ENCODE measurements at regions not wholly inside any gene's neighbourhood (a gene's known extent, or its start where the extent isn't known, plus 50 kb on each side); places are given as distances from the start of the nearest gene placed in this dataset.

GRCh38 chr3:177525987-177526712 lies 328.9 kb upstream of the TBL1XR1 start:
- intact Hi-C loops (cut with DNase I; ENCODE audit: low total_unique reads), result no loop called here
- H3K4me3 ChIP-seq, result no peak overlapping the region
- TF ChIP-seq, protein P1, sequence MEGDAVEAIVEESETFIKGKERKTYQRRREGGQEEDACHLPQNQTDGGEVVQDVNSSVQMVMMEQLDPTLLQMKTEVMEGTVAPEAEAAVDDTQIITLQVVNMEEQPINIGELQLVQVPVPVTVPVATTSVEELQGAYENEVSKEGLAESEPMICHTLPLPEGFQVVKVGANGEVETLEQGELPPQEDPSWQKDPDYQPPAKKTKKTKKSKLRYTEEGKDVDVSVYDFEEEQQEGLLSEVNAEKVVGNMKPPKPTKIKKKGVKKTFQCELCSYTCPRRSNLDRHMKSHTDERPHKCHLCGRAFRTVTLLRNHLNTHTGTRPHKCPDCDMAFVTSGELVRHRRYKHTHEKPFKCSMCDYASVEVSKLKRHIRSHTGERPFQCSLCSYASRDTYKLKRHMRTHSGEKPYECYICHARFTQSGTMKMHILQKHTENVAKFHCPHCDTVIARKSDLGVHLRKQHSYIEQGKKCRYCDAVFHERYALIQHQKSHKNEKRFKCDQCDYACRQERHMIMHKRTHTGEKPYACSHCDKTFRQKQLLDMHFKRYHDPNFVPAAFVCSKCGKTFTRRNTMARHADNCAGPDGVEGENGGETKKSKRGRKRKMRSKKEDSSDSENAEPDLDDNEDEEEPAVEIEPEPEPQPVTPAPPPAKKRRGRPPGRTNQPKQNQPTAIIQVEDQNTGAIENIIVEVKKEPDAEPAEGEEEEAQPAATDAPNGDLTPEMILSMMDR (IDR thresholded peaks at IDR 0.05 in 8 of 11, conservative IDR thresholded peaks at IDR 0.05 in 3 of 11), result no peak
- TF ChIP-seq POLR2A (IDR thresholded peaks at IDR 0.05) (no peak), POLR2AphosphoS5 (IDR thresholded peaks at IDR 0.05) (no peak)
- no peaks in the 10 kb centered on the region for H3K27me3 ChIP-seq (replicated peaks in 1 of 7)
- WGBS, 5 donors, result 64 to 78% (median 68%) methylated on average over 9 of the region's 9 CpGs
- peaks cover 0 to 8% (median 0%) of the 10 kb centered on the region in 6 donors for H3K4me1 ChIP-seq
- H3K9me3 ChIP-seq, result peaks cover 0 to 5% (median 0%) of the 10 kb centered on the region in 8 donors
- no peak for DNase-seq
- H3K27ac ChIP-seq, result no peak overlapping the region
- no peaks in the 10 kb centered on the region for H3K36me3 ChIP-seq

GRCh38 chr3:177527182-177527581 lies 329.9 kb upstream of the TBL1XR1 start:
- Histone ChIP-seq H3K36me3 (no peaks in the 10 kb centered on the region), H3K27me3 (replicated peaks in 1 of 7) (no peaks in the 10 kb centered on the region), H3K27ac (no peak overlapping the region), H3K9me3 (peaks cover 0 to 5% (median 0%) of the 10 kb centered on the region in 8 donors), H3K4me1 (peaks cover 0 to 8% (median 0%) of the 10 kb centered on the region in 6 donors), H3K4me3 (no peak overlapping the region)
- intact Hi-C loops (cut with DNase I; ENCODE audit: low total_unique reads), result no loop called here
- 90 to 94% (median 90%) methylated on average over 7 of the region's 7 CpGs for WGBS, 5 donors
- no peak for TF ChIP-seq POLR2AphosphoS5 (IDR thresholded peaks at IDR 0.05)
- no peak for TF ChIP-seq POLR2A (IDR thresholded peaks at IDR 0.05)
- TF ChIP-seq, protein P1 (IDR thresholded peaks at IDR 0.05 in 8 of 11, conservative IDR thresholded peaks at IDR 0.05 in 3 of 11), result no peak
- DNase-seq, result no peak

- WGBS, 5 donors, result 82 to 97% (median 91%) methylated on average over 2 of the region's 2 CpGs
- Histone ChIP-seq H3K27ac (no peak overlapping the region), H3K4me1 (peaks cover 0 to 8% (median 0%) of the 10 kb centered on the region in 6 donors), H3K4me3 (no peak overlapping the region), H3K9me3 (peaks cover 0 to 5% (median 0%) of the 10 kb centered on the region in 8 donors), H3K27me3 (replicated peaks in 1 of 7) (no peaks in the 10 kb centered on the region), H3K36me3 (no peaks in the 10 kb centered on the region)
- TF ChIP-seq, protein P1 (IDR thresholded peaks at IDR 0.05 in 8 of 11, conservative IDR thresholded peaks at IDR 0.05 in 3 of 11), result no peak
- TF ChIP-seq POLR2A (IDR thresholded peaks at IDR 0.05) (no peak), POLR2AphosphoS5 (IDR thresholded peaks at IDR 0.05) (no peak)
- intact Hi-C loops (cut with DNase I; ENCODE audit: low total_unique reads), result no loop called here
- DNase-seq, result no peak
Measured at GRCh38 chr3:177528306-177529070, 331.2 kb upstream of the TBL1XR1 start.

DNA sequence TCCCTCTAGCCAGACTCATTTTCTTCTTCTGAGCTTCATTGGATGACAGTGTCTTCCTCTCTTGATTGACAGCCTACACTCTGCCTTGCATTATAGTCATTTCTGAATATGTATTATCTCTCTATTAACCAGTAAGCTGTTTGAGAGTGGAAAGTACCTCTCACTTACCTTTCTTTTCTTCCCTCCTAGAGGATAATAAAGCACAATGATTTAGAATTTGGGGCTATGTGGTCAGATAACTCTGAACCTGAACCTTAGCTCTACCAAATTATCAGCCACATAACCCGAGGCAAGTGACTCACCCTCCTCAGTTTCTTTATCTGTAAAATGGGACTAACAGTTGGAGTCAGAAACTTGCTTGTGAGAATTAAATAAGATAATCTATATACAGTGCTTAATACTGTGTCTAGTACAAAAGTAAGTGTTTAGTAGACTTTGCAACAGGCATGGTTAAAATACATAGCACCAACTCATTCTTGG lies 331.8 kb upstream of the TBL1XR1 start:
- no peaks in the 10 kb centered on the region for H3K27me3 ChIP-seq (replicated peaks in 1 of 7)
- H3K27ac ChIP-seq, result no peak overlapping the region
- H3K36me3 ChIP-seq, result no peaks in the 10 kb centered on the region
- H3K4me1 ChIP-seq, result peaks cover 0 to 8% (median 0%) of the 10 kb centered on the region in 6 donors
- no peak for TF ChIP-seq POLR2A (IDR thresholded peaks at IDR 0.05)
- TF ChIP-seq, protein P1 (IDR thresholded peaks at IDR 0.05 in 8 of 11, conservative IDR thresholded peaks at IDR 0.05 in 3 of 11), result no peak
- no peak for TF ChIP-seq POLR2AphosphoS5 (IDR thresholded peaks at IDR 0.05)
- no peak for DNase-seq
- WGBS, 5 donors, result 73 to 92% (median 86%) methylated on average over 1 of the region's 1 CpG
- intact Hi-C loops (cut with DNase I; ENCODE audit: low total_unique reads), result no loop called here
- no peak overlapping the region for H3K4me3 ChIP-seq
- H3K9me3 ChIP-seq, result peaks cover 0 to 5% (median 0%) of the 10 kb centered on the region in 8 donors

All from spleen (tissue), 11 donors.